Liver (tissue), 8 donors: ENCODE measurements at regions not wholly inside any gene's neighbourhood (a gene's known extent, or its start where the extent isn't known, plus 50 kb on each side); places are given as distances from the start of the nearest gene placed in this dataset.

Experiments
- DNase-seq: peaks from one replicate; pipeline ENCODE4 v3.0.0-alpha.2; 2017; ENCODE audit warnings: low spot score
- H3K27ac ChIP-seq, 2 donors: one replicate each; pipeline ENCODE4 v1.7.0; 2013; ENCODE audit warnings: inconsistent platforms in 2 of 2, low read length in 2 of 2, control low read depth in 1 of 2, low read depth in 1 of 2, mild to moderate bottlenecking in 1 of 2
- H3K27me3 ChIP-seq, 4 donors: one replicate each; pipeline versions ENCODE4 v1.6.1 to v1.7.0; 2013; ENCODE audit warnings: low read length in 3 of 4, inconsistent platforms in 1 of 4, mild to moderate bottlenecking in 1 of 4, moderate library complexity in 1 of 4; ENCODE audit not compliant: control insufficient read depth in 4 of 4, insufficient read depth in 4 of 4
- H3K36me3 ChIP-seq, 4 donors: one replicate each; pipeline versions ENCODE4 v1.6.1 to v1.7.0; 2013; ENCODE audit warnings: low read length in 3 of 4, mild to moderate bottlenecking in 3 of 4, low read depth in 1 of 4, moderate library complexity in 1 of 4; ENCODE audit not compliant: control insufficient read depth in 4 of 4, insufficient read depth in 3 of 4
- H3K4me1 ChIP-seq, 4 donors: one replicate each; pipeline versions ENCODE4 v1.6.1 to v1.7.0; 2013; ENCODE audit warnings: low read length in 3 of 4, mild to moderate bottlenecking in 3 of 4, moderate library complexity in 1 of 4; ENCODE audit not compliant: control insufficient read depth in 4 of 4, insufficient read depth in 4 of 4
- H3K4me3 ChIP-seq, 3 donors: one replicate each; pipeline versions ENCODE4 v1.6.1 to v1.7.0; 2013; ENCODE audit warnings: low read length in 3 of 3, control low read depth in 1 of 3, low read depth in 1 of 3, mild to moderate bottlenecking in 1 of 3
- H3K9ac ChIP-seq, 2 donors: one replicate each; pipeline ENCODE4 v1.7.0; 2013; ENCODE audit warnings: low read length in 2 of 2, mild to moderate bottlenecking in 2 of 2, moderate library complexity in 2 of 2, control low read depth in 1 of 2, low read depth in 1 of 2
- H3K9me3 ChIP-seq, 4 donors: one replicate each; pipeline versions ENCODE4 v1.6.1 to v1.7.0; 2013; ENCODE audit warnings: low read length in 3 of 4; ENCODE audit not compliant: control insufficient read depth in 4 of 4
- CTCF ChIP-seq: fragments of 150-350 bp; IDR thresholded peaks from 2 replicates; pipeline ENCODE4 v1.5.1; 2017; ENCODE audit warnings: improper control_type of control experiment, low read depth, low read length; ENCODE audit not compliant: missing input control
- EGR1 ChIP-seq, 2 donors: IDR thresholded peaks; 2 replicates each; pipeline ENCODE4 v1.6.1; 2016 to 2018; ENCODE audit warnings: antibody characterized with exemption in 2 of 2, low read depth in 2 of 2
- FOXA1 ChIP-seq: IDR thresholded peaks from 2 replicates; pipeline ENCODE4 v1.6.1; 2016; ENCODE audit warnings: antibody characterized with exemption
- FOXA2 ChIP-seq: IDR thresholded peaks from 2 replicates; pipeline ENCODE4 v1.6.1; 2016; ENCODE audit warnings: antibody characterized with exemption
- GABPA ChIP-seq, 2 donors: IDR thresholded peaks in 1 of 2; conservative IDR thresholded peaks in 1 of 2; 2 replicates each; pipeline ENCODE4 v1.6.1; 2016; ENCODE audit warnings: antibody characterized with exemption in 2 of 2, mild to moderate bottlenecking in 1 of 2, moderate library complexity in 1 of 2
- HNF4A ChIP-seq, 2 donors: conservative IDR thresholded peaks; 2 replicates each; pipeline ENCODE4 v1.6.1; 2016; ENCODE audit warnings: antibody characterized with exemption in 2 of 2, mild to moderate bottlenecking in 2 of 2
- HNF4G ChIP-seq: IDR thresholded peaks from 2 replicates; pipeline ENCODE4 v1.6.1; 2016; ENCODE audit warnings: antibody characterized with exemption
- JUND ChIP-seq, 2 donors: IDR thresholded peaks; 2 replicates each; pipeline ENCODE4 v1.6.1; 2016; ENCODE audit warnings: antibody characterized with exemption in 2 of 2
- NR2F2 ChIP-seq: IDR thresholded peaks from 2 replicates; pipeline ENCODE4 v1.6.1; 2016; ENCODE audit warnings: antibody characterized with exemption
- RAD21 ChIP-seq, 2 donors: IDR thresholded peaks; 2 replicates each; pipeline ENCODE4 v1.6.1; 2016; ENCODE audit warnings: antibody characterized with exemption in 2 of 2, mild to moderate bottlenecking in 2 of 2
- RXRA ChIP-seq, 2 donors: IDR thresholded peaks; 2 replicates each; pipeline ENCODE4 v1.6.1; 2017 to 2018; ENCODE audit warnings: antibody characterized with exemption in 2 of 2, mild to moderate bottlenecking in 1 of 2
- TAF1 ChIP-seq: conservative IDR thresholded peaks from 2 replicates; pipeline ENCODE4 v1.6.1; 2016; ENCODE audit warnings: antibody characterized with exemption, mild to moderate bottlenecking
- YY1 ChIP-seq: IDR thresholded peaks from 2 replicates; pipeline ENCODE4 v1.6.1; 2016; ENCODE audit warnings: antibody characterized with exemption, mild to moderate bottlenecking
- WGBS: extraction: QIAGEN DNeasy Blood & Tissue Kit; methylation state at CpG from one replicate; pipeline ENCODE4 v1.1.7; 2013; 5-methylcytosine and 5-hydroxymethylcytosine counted together
- TF ChIP-seq, protein P1 (sequence below): IDR thresholded peaks from 2 replicates; pipeline ENCODE4 v1.6.1; 2016; ENCODE audit warnings: antibody characterized with exemption
- TF ChIP-seq, protein P2 (sequence below): IDR thresholded peaks from 2 replicates; pipeline ENCODE4 v1.6.1; 2016; ENCODE audit warnings: antibody characterized with exemption, mild to moderate bottlenecking
- TF ChIP-seq, protein P3 (sequence below): IDR thresholded peaks from 2 replicates; pipeline ENCODE4 v1.6.1; 2016; ENCODE audit warnings: antibody characterized with exemption
- TF ChIP-seq, protein P4 (sequence below): IDR thresholded peaks from 2 replicates; pipeline ENCODE4 v1.6.1; 2016; ENCODE audit warnings: antibody characterized with exemption
- donor health status: healthy.
- donor health status: healthy.
- donor health status: healthy.
- donor health status: healthy.
- donor health status: healthy.

- no peak overlapping the region for H3K27ac ChIP-seq
- no peak overlapping the region for H3K4me3 ChIP-seq
- no peaks in the 10 kb centered on the region for H3K36me3 ChIP-seq
- no peaks in the 10 kb centered on the region for H3K4me1 ChIP-seq
- no peaks in the 10 kb centered on the region for H3K27me3 ChIP-seq
- 79% methylated on average over 9 of the region's 9 CpGs for WGBS
- no peaks in the 10 kb centered on the region for H3K9me3 ChIP-seq
- H3K9ac ChIP-seq, result no peak overlapping the region
- TF ChIP-seq, protein P1, sequence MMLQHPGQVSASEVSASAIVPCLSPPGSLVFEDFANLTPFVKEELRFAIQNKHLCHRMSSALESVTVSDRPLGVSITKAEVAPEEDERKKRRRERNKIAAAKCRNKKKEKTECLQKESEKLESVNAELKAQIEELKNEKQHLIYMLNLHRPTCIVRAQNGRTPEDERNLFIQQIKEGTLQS, result no peak
- TF ChIP-seq, protein P2, sequence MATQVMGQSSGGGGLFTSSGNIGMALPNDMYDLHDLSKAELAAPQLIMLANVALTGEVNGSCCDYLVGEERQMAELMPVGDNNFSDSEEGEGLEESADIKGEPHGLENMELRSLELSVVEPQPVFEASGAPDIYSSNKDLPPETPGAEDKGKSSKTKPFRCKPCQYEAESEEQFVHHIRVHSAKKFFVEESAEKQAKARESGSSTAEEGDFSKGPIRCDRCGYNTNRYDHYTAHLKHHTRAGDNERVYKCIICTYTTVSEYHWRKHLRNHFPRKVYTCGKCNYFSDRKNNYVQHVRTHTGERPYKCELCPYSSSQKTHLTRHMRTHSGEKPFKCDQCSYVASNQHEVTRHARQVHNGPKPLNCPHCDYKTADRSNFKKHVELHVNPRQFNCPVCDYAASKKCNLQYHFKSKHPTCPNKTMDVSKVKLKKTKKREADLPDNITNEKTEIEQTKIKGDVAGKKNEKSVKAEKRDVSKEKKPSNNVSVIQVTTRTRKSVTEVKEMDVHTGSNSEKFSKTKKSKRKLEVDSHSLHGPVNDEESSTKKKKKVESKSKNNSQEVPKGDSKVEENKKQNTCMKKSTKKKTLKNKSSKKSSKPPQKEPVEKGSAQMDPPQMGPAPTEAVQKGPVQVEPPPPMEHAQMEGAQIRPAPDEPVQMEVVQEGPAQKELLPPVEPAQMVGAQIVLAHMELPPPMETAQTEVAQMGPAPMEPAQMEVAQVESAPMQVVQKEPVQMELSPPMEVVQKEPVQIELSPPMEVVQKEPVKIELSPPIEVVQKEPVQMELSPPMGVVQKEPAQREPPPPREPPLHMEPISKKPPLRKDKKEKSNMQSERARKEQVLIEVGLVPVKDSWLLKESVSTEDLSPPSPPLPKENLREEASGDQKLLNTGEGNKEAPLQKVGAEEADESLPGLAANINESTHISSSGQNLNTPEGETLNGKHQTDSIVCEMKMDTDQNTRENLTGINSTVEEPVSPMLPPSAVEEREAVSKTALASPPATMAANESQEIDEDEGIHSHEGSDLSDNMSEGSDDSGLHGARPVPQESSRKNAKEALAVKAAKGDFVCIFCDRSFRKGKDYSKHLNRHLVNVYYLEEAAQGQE, result no peak
- TF ChIP-seq HNF4A (conservative IDR thresholded peaks at IDR 0.05) (no peak), NR2F2 (no peak), FOXA2 (no peak), HNF4G (no peak), YY1 (no peak), EGR1 (IDR thresholded peaks at IDR 0.05; ENCODE audit: low read depth in 2 of 2) (no peak), FOXA1 (no peak), RXRA (IDR thresholded peaks at IDR 0.05) (no peak)
- TF ChIP-seq, protein P3, sequence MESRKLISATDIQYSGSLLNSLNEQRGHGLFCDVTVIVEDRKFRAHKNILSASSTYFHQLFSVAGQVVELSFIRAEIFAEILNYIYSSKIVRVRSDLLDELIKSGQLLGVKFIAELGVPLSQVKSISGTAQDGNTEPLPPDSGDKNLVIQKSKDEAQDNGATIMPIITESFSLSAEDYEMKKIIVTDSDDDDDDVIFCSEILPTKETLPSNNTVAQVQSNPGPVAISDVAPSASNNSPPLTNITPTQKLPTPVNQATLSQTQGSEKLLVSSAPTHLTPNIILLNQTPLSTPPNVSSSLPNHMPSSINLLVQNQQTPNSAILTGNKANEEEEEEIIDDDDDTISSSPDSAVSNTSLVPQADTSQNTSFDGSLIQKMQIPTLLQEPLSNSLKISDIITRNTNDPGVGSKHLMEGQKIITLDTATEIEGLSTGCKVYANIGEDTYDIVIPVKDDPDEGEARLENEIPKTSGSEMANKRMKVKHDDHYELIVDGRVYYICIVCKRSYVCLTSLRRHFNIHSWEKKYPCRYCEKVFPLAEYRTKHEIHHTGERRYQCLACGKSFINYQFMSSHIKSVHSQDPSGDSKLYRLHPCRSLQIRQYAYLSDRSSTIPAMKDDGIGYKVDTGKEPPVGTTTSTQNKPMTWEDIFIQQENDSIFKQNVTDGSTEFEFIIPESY, result no peak
- DNase-seq, result no peak
These were observed 184.2 kb downstream of the ENGASE start for GRCh38 chr17:79258843-79259242.

DNA sequence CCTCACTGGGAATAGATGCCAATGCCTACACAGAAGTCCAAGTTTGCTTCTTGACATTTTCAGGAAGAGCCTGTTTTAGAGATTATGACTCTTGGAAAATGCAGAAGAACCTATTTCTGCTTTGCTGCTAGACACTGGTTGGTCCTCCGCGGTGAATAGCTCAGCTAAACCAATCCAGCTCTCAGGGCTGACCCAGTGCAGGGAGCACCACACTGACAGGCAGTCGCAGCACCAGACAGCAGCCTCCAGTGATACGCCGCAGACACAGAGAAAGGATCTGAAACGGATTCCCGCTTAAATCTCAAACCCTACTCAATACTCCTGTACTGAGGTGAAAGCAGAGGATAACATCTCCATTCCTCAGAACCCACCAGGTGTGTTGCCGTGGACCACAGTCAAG is 183.4 kb downstream of the ENGASE start:
- 78% methylated on average over 8 of the region's 8 CpGs for WGBS

More for the DNA sequence above, 183.4 kb downstream of the ENGASE start:
- Histone ChIP-seq H3K9me3 (no peaks in the 10 kb centered on the region), H3K4me3 (no peak overlapping the region), H3K27me3 (no peaks in the 10 kb centered on the region), H3K36me3 (no peaks in the 10 kb centered on the region), H3K27ac (no peak overlapping the region), H3K4me1 (no peaks in the 10 kb centered on the region), H3K9ac (no peak overlapping the region)
- DNase-seq, result no peak
- TF ChIP-seq, protein P1, result no peak
- TF ChIP-seq GABPA (IDR thresholded peaks at IDR 0.05 in 1 of 2, conservative IDR thresholded peaks at IDR 0.05 in 1 of 2) (no peak), FOXA2 (no peak), TAF1 (no peak), YY1 (no peak), HNF4A (conservative IDR thresholded peaks at IDR 0.05) (no peak), RXRA (IDR thresholded peaks at IDR 0.05) (no peak), JUND (IDR thresholded peaks at IDR 0.05) (no peak), CTCF (no peak), NR2F2 (no peak), RAD21 (IDR thresholded peaks at IDR 0.05) (no peak), EGR1 (IDR thresholded peaks at IDR 0.05; ENCODE audit: low read depth in 2 of 2) (no peak), HNF4G (no peak)
- TF ChIP-seq, protein P2, result no peak
- TF ChIP-seq, protein P4, sequence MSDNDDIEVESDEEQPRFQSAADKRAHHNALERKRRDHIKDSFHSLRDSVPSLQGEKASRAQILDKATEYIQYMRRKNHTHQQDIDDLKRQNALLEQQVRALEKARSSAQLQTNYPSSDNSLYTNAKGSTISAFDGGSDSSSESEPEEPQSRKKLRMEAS, result no peak
- TF ChIP-seq, protein P3, result no peak
